ENCODE measurements at regions not wholly inside any gene's neighbourhood (a gene's known extent, or its start where the extent isn't known, plus 50 kb on each side); places are given as distances from the start of the nearest gene placed in this dataset.

GRCh38 chr3:152641198-152641597, 193.7 kb upstream of the P2RY1 start:
- ATAC-seq = no peak

GRCh38 chr3:152642658-152643057, 192.3 kb upstream of the P2RY1 start:
- no peak for TF ChIP-seq SNAI2 (CRISPR knock-in tag; IDR thresholded peaks at IDR 0.05)
- no peak for TF ChIP-seq ESRRG (CRISPR knock-in tag; IDR thresholded peaks at IDR 0.05)
- TF ChIP-seq ZFP3 (CRISPR knock-in tag; IDR thresholded peaks at IDR 0.05) = no peak
- TF ChIP-seq PPARA (CRISPR knock-in tag; IDR thresholded peaks at IDR 0.05; ENCODE audit: borderline replicate concordance) = no peak
- TF ChIP-seq ZFP30 (CRISPR knock-in tag; IDR thresholded peaks at IDR 0.05) = no peak
- TF ChIP-seq POU6F1 (CRISPR knock-in tag; IDR thresholded peaks at IDR 0.05; ENCODE audit: borderline replicate concordance, low read depth) = no peak
- TF ChIP-seq RARB (CRISPR knock-in tag; IDR thresholded peaks at IDR 0.05) = no peak
- TF ChIP-seq, protein P1, sequence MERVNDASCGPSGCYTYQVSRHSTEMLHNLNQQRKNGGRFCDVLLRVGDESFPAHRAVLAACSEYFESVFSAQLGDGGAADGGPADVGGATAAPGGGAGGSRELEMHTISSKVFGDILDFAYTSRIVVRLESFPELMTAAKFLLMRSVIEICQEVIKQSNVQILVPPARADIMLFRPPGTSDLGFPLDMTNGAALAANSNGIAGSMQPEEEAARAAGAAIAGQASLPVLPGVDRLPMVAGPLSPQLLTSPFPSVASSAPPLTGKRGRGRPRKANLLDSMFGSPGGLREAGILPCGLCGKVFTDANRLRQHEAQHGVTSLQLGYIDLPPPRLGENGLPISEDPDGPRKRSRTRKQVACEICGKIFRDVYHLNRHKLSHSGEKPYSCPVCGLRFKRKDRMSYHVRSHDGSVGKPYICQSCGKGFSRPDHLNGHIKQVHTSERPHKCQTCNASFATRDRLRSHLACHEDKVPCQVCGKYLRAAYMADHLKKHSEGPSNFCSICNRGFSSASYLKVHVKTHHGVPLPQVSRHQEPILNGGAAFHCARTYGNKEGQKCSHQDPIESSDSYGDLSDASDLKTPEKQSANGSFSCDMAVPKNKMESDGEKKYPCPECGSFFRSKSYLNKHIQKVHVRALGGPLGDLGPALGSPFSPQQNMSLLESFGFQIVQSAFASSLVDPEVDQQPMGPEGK (CRISPR knock-in tag; IDR thresholded peaks at IDR 0.05; ENCODE audit: borderline replicate concordance) = no peak
- TF ChIP-seq BACH2 (CRISPR knock-in tag; IDR thresholded peaks at IDR 0.05; ENCODE audit: borderline replicate concordance) = no peak
- TF ChIP-seq ZNF8 (CRISPR knock-in tag; IDR thresholded peaks at IDR 0.05) = no peak
- no peak for TF ChIP-seq CSRNP3 (CRISPR knock-in tag; IDR thresholded peaks at IDR 0.05)
- TF ChIP-seq, protein P2, sequence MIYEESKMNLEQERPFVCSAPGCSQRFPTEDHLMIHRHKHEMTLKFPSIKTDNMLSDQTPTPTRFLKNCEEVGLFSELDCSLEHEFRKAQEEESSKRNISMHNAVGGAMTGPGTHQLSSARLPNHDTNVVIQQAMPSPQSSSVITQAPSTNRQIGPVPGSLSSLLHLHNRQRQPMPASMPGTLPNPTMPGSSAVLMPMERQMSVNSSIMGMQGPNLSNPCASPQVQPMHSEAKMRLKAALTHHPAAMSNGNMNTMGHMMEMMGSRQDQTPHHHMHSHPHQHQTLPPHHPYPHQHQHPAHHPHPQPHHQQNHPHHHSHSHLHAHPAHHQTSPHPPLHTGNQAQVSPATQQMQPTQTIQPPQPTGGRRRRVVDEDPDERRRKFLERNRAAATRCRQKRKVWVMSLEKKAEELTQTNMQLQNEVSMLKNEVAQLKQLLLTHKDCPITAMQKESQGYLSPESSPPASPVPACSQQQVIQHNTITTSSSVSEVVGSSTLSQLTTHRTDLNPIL (CRISPR knock-in tag; IDR thresholded peaks at IDR 0.05; ENCODE audit: low read depth) = no peak
- no peak for TF ChIP-seq ARNTL (CRISPR knock-in tag; IDR thresholded peaks at IDR 0.05; ENCODE audit: borderline replicate concordance, low read depth)
- TF ChIP-seq OSR1 (CRISPR knock-in tag; IDR thresholded peaks at IDR 0.05) = no peak
- TF ChIP-seq ZC3H10 (CRISPR knock-in tag; IDR thresholded peaks at IDR 0.05) = no peak
- TF ChIP-seq ZNF565 (CRISPR knock-in tag; conservative IDR thresholded peaks at IDR 0.05; ENCODE audit: low read depth) = no peak
- no peak for ATAC-seq

More at GRCh38 chr3:152641198-152641597, 193.7 kb upstream of the P2RY1 start:
- TF ChIP-seq PPARA (CRISPR knock-in tag; IDR thresholded peaks at IDR 0.05; ENCODE audit: borderline replicate concordance) (no peak), TCF4 (CRISPR knock-in tag; IDR thresholded peaks at IDR 0.05; ENCODE audit: borderline replicate concordance) (no peak), ZFP3 (CRISPR knock-in tag; IDR thresholded peaks at IDR 0.05) (no peak), TOX (CRISPR knock-in tag; IDR thresholded peaks at IDR 0.05; ENCODE audit: borderline replicate concordance) (no peak), ZC3H10 (CRISPR knock-in tag; IDR thresholded peaks at IDR 0.05) (no peak), POU6F1 (CRISPR knock-in tag; IDR thresholded peaks at IDR 0.05; ENCODE audit: borderline replicate concordance, low read depth) (no peak), ZNF8 (CRISPR knock-in tag; IDR thresholded peaks at IDR 0.05) (no peak), ISL1 (CRISPR knock-in tag; IDR thresholded peaks at IDR 0.05) (no peak), BACH2 (CRISPR knock-in tag; IDR thresholded peaks at IDR 0.05; ENCODE audit: borderline replicate concordance) (no peak), OSR1 (CRISPR knock-in tag; IDR thresholded peaks at IDR 0.05) (no peak), ESRRG (CRISPR knock-in tag; IDR thresholded peaks at IDR 0.05) (no peak), CSRNP3 (CRISPR knock-in tag; IDR thresholded peaks at IDR 0.05) (no peak), CSDC2 (CRISPR knock-in tag; IDR thresholded peaks at IDR 0.05) (no peak), SNAI2 (CRISPR knock-in tag; IDR thresholded peaks at IDR 0.05) (no peak), RARB (CRISPR knock-in tag; IDR thresholded peaks at IDR 0.05) (no peak), ARNTL (CRISPR knock-in tag; IDR thresholded peaks at IDR 0.05; ENCODE audit: borderline replicate concordance, low read depth) (no peak), ZFP30 (CRISPR knock-in tag; IDR thresholded peaks at IDR 0.05) (no peak)
- TF ChIP-seq, protein P1 (CRISPR knock-in tag; IDR thresholded peaks at IDR 0.05; ENCODE audit: borderline replicate concordance) = no peak

Data from SK-N-SH treated with all-trans-retinoic acid at 6 μM for 48 hours (cell line).